ENCODE measurements at regions not wholly inside any gene's neighbourhood (a gene's known extent, or its start where the extent isn't known, plus 50 kb on each side); places are given as distances from the start of the nearest gene placed in this dataset.

DNA sequence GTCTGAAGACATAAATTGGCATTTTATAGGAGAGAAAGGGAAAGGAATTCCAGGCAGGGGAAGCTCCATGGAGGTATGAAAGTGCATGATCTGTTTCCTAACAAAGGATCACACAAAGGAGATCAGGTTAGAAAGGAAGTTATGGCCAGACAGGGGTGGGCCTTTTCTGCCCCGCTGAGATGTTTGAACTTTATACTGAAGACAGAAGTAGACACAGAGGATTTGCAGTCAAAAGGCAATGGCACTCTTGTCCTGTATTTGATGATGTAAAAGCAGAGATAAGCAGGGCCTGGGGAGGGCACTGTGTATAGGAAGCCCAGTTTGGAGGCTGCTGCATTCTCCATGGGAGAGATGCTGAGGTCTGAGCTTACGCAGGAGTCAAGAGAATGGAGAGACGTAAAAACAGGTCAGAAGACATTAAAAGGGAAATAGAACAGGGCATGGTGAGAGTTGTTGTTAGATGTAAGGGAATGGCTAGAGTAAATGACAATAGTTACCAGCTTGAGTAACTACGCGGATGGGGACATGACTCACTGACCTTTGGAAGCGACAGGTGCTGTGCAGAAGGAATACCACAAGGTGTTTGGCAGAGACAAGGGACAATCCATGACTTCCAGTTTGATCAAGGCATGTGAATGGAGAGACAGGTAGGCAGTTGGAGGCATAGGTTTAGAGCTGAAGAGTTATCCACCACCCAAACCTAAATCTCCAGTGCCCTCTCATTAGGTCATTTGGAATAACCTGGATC is 190.6 kb upstream of the SASH1 start:
- TF ChIP-seq, protein P1, sequence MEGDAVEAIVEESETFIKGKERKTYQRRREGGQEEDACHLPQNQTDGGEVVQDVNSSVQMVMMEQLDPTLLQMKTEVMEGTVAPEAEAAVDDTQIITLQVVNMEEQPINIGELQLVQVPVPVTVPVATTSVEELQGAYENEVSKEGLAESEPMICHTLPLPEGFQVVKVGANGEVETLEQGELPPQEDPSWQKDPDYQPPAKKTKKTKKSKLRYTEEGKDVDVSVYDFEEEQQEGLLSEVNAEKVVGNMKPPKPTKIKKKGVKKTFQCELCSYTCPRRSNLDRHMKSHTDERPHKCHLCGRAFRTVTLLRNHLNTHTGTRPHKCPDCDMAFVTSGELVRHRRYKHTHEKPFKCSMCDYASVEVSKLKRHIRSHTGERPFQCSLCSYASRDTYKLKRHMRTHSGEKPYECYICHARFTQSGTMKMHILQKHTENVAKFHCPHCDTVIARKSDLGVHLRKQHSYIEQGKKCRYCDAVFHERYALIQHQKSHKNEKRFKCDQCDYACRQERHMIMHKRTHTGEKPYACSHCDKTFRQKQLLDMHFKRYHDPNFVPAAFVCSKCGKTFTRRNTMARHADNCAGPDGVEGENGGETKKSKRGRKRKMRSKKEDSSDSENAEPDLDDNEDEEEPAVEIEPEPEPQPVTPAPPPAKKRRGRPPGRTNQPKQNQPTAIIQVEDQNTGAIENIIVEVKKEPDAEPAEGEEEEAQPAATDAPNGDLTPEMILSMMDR (IDR thresholded peaks at IDR 0.05; ENCODE audit: insufficient read depth, low read depth, low read length), result no peak
- no peak for TF ChIP-seq EZH2 (IDR thresholded peaks at IDR 0.05; ENCODE audit: insufficient read depth, low read length)

Data from astrocyte (in vitro differentiated cells and primary cell).